HG02623 (cell line): ENCODE measurements at regions not wholly inside any gene's neighbourhood (a gene's known extent, or its start where the extent isn't known, plus 50 kb on each side); places are given as distances from the start of the nearest gene placed in this dataset.
"Not testable (repeated sequence)": the region's sequence is repeated elsewhere in the genome, so short reads cannot be mapped to it uniquely, and the experiment has no call there.

ENCODE experiments used
- ATAC-seq: cut with Tn5 transposase; IDR thresholded peaks from one replicate; pipeline ENCODE4 v1.9.1; 2021; ENCODE audit warnings: moderate library complexity; ENCODE audit not compliant: unreplicated experiment

DNA sequence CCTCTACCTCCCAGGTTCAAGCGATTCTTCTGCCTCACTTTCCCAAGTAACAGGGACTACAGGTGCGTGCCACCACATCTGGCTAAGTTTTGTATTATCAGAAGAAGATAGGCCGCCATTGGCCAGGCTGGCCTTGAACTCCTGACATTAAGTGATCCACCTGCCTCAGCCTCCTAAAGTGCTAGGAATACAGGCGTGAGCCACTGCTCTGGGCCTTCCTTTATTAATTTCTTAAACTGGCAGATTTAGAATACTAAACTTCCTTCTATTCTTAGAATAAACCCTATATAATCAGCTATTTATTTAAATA lies 86.6 kb downstream of the HFE start:
- no peak for ATAC-seq

DNA sequence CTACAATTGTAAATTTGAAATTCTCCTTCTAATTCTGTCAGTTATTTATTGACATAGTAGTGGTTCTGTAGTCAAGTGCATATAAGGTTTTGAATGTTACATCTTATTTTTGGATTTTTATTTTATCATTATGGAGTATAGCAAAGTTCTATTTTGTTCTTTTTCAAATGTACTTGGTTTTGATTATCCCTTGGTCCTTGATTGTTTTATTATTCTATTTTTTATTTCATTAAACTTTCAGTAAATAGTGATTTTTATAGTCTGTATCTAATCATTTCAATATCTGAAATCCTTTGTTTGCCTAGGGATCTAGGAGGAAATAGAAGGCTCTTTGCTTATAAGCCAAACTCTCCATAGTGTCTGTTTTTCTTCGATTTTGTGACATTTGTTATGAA lies 87.8 kb downstream of the HFE start:
- ATAC-seq, result no peak

GRCh38 chr6:26175428-26176181 lies 88.4 kb downstream of the HFE start:
- ATAC-seq, result no peak

GRCh38 chr6:26179675-26180074 lies 92.4 kb downstream of the HFE start:
- no peak for ATAC-seq

DNA sequence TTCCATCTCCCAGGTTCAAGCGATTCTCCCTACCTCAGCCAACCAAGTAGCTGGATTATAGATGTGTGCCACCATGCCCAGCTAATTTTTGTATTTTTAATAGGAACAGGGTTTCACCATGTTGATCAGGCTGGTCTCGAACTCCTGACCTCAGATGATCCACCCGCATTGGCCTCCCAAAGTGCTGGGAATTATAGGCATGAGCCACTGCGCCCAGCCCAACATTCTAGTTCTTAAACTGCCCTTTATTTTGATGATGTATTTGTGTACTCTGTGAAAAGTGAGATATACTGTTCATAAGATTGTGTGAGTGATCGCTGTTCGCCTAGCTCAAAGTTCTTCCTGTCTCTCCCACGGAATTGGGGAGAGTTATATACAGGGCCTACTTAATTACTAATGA lies 93.1 kb downstream of the HFE start:
- no peak for ATAC-seq

DNA sequence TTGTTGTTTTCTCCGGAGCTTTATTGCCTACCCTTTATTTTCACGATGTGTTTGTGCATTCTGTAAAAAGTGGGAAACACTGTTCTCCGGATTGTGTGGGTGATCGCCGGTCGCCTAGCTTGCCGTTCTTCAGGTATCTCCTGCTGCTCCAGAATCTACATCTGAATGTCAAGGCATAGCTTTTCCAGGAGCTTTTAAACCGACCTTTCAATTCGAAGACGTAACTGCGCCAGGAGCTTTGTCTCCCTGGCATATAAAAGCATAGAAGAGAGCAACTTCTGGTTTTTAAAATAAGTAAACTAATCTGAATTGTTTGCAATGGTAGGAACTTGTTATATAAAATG lies 96.0 kb downstream of the HFE start:
- ATAC-seq, result no peak

DNA sequence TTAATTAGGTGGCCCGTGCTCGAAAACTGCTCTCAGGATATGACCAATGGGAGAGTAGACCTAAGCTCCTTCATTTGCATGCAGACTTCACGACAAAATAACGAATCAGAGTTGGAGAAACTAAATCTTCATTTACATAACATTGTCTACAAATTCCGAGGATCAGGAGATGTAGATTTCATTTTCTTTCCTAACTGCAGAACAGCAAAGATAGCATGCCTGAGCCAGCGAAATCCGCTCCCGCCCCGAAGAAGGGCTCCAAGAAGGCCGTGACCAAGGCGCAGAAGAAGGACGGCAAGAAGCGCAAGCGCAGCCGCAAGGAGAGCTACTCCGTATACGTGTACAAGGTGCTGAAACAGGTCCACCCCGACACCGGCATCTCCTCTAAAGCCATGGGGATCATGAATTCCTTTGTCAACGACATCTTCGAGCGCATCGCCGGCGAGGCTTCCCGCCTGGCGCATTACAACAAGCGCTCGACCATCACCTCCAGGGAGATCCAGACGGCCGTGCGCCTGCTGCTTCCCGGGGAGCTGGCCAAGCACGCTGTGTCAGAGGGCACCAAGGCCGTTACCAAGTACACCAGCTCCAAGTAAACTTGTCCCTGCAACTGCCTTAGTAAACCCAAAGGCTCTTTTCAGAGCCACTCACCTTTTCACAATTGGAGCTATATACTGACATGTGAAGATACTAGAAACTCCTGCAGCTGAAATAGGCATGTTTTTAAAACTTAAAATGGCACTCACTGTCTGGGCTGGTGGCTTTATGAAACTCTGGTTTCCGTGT lies 96.5 kb downstream of the HFE start:
- ATAC-seq, result no peak

GRCh38 chr6:26184367-26184891 lies 97.2 kb downstream of the HFE start:
- no peak for ATAC-seq

DNA sequence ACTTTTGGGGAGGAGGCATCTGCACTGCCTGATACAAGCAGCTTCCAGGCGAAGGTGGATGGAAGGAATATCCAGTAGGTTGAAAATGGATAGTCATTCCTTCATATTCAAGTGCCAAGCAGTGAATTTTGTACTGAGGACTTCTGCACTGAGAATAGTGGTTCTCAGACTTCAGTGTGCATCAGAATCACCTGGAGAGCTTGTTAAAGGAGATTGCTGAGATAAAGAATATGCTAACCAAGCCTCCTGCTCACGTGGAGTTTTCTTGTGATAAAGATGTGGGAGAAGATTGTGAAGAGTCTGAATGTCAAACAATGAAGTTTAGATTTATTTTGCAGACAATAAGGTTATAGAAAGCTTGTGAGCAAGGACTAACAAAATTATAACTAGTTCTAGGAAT lies 97.8 kb downstream of the HFE start:
- ATAC-seq, result no peak

- no peak for ATAC-seq
These were observed 98.6 kb downstream of the HFE start for GRCh38 chr6:26185802-26186201.

DNA sequence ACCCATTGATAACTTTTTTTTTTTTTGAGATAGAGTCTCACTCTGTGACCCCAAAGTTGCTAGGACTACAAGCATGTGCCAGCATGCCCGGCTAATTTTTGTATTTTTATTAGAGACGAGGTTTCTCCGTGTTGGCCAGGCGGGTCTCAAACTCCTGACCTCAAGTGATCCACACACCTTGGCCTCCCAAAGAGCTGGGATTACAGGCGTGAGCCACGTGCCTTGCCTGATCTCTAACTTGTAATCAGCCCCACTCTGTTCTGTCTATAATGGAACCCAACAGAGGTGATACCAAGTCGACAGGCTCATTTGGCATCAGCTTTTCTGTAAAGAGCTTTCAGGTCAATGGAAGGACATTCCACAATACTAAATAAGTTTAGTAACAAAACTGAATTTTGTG lies 99.4 kb downstream of the HFE start:
- ATAC-seq, result no peak

GRCh38 chr6:26187292-26187691 lies 100.1 kb downstream of the HFE start:
- no peak for ATAC-seq

- peak; percentile 11 for ATAC-seq
These were observed 100.9 kb downstream of the HFE start for GRCh38 chr6:26187981-26188635.

- not testable (repeated sequence) for ATAC-seq
These were observed 104.3 kb downstream of the HFE start for GRCh38 chr6:26191512-26191911.

GRCh38 chr6:26193467-26194328 lies 106.5 kb downstream of the HFE start:
- ATAC-seq, result no peak

- no peak for ATAC-seq
These were observed 107.1 kb downstream of the HFE start for GRCh38 chr6:26194329-26194701.

DNA sequence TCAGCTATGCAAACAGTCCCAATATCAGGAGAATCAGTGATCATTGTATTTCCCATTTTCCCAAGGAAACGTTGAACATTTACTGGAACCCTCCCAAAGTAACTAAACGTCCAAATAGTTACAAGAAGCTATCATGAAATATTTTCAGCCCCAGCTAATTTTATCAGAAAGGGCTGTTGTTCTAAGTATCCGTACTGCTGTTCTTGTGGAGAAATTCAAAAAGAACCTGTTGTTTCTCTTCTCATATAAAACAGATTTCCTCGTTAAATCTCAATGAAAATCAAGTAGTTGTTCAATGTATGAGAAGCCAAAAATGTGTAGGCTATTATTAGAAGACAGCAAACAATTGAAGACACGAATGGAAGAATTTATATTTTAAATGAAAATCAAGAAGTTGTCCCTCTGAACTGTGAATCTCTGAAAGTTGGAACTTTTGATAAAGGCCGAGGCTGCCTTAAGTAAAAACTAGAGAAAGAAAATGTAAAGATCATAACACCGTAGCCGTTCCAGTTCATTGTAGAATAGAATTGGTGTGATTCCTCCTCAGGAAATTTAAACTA lies 107.7 kb downstream of the HFE start:
- no peak for ATAC-seq

GRCh38 chr6:26195376-26195923 lies 108.2 kb downstream of the HFE start:
- no peak for ATAC-seq

GRCh38 chr6:26195924-26196845 lies 109.0 kb downstream of the HFE start:
- no peak for ATAC-seq
